NAMALWA (cell line): ENCODE measurements at regions not wholly inside any gene's neighbourhood (a gene's known extent, or its start where the extent isn't known, plus 50 kb on each side); places are given as distances from the start of the nearest gene placed in this dataset.
"Not testable (repeated sequence)": the region's sequence is repeated elsewhere in the genome, so short reads cannot be mapped to it uniquely, and the experiment has no call there.

Source experiments
- DNase-seq: peaks from one replicate; pipeline ENCODE4 v3.0.0-alpha.2; 2015; ENCODE audit warnings: low spot score

GRCh38 chr18:78501251-78501650, 478.4 kb upstream of the SALL3 start:
- DNase-seq: no peak

GRCh38 chr18:78503129-78503528, 476.5 kb upstream of the SALL3 start:
- DNase-seq: no peak

GRCh38 chr18:78505851-78506461, 473.7 kb upstream of the SALL3 start:
- DNase-seq: no peak

- no peak for DNase-seq
Measured at GRCh38 chr18:78507217-78507616, 472.4 kb upstream of the SALL3 start.

GRCh38 chr18:78508228-78508824, 471.3 kb upstream of the SALL3 start:
- DNase-seq: not testable (repeated sequence)

- no peak for DNase-seq
Measured at GRCh38 chr18:78510091-78510490, 469.5 kb upstream of the SALL3 start.

- no peak for DNase-seq
Measured at GRCh38 chr18:78510636-78511035, 469.0 kb upstream of the SALL3 start.

GRCh38 chr18:78511666-78512601, 467.7 kb upstream of the SALL3 start:
- DNase-seq: no peak

- peak; percentile 53 for DNase-seq
Measured at GRCh38 chr18:78514910-78515670, 464.5 kb upstream of the SALL3 start.

GRCh38 chr18:78517328-78517727, 462.3 kb upstream of the SALL3 start:
- DNase-seq: no peak

- DNase-seq: no peak
Measured at GRCh38 chr18:78517973-78518372, 461.6 kb upstream of the SALL3 start.

- DNase-seq: no peak
Measured at GRCh38 chr18:78518805-78519204, 460.8 kb upstream of the SALL3 start.

GRCh38 chr18:78519394-78520062, 460.1 kb upstream of the SALL3 start:
- no peak for DNase-seq

GRCh38 chr18:78521136-78521535, 458.5 kb upstream of the SALL3 start:
- DNase-seq: no peak

GRCh38 chr18:78521744-78522143, 457.9 kb upstream of the SALL3 start:
- no peak for DNase-seq

GRCh38 chr18:78522507-78522906, 457.1 kb upstream of the SALL3 start:
- DNase-seq: no peak

GRCh38 chr18:78523850-78524249, 455.8 kb upstream of the SALL3 start:
- no peak for DNase-seq

GRCh38 chr18:78525366-78526111, 454.1 kb upstream of the SALL3 start:
- no peak for DNase-seq

- no peak for DNase-seq
Measured at GRCh38 chr18:78526275-78526674, 453.3 kb upstream of the SALL3 start.

GRCh38 chr18:78526923-78527711, 452.5 kb upstream of the SALL3 start:
- no peak for DNase-seq
